H1 (cell line): ENCODE measurements at regions not wholly inside any gene's neighbourhood (a gene's known extent, or its start where the extent isn't known, plus 50 kb on each side); places are given as distances from the start of the nearest gene placed in this dataset.

Experiments used
- CTCF ChIA-PET: fragments of 300-600 bp; sonication (Branson Sonifier 250); formaldehyde crosslinking; loops from one replicate; lab custom pipeline; 2021; ENCODE audit not compliant: partially characterized antibody; lab: Charles Lee
- POLR2A ChIA-PET: fragments of 300-600 bp; sonication (Branson Sonifier 250); formaldehyde crosslinking; loops from one replicate; lab custom pipeline; 2021; ENCODE audit warnings: inconsistent platforms; ENCODE audit not compliant: partially characterized antibody; lab: Charles Lee
- DNase-seq, 2 experiments: peaks; one replicate each; pipeline versions ENCODE4 v3.0.0 to v3.0.0-alpha.2; 2010 to 2022; ENCODE audit warnings: low spot score in 2 of 2, low read depth in 1 of 2, mixed read lengths in 1 of 2
- FAIRE-seq: peaks from 2 replicates; lab custom pipeline; 2011; peaks lifted over from hg19 to GRCh38; lab: Jason Lieb, UNC
- H2AFZ ChIP-seq: 2 replicates; pipeline ENCODE4 v1.8.1; 2012; ENCODE audit warnings: low read length, inconsistent platforms
- H2AK5ac ChIP-seq: 2 replicates; pipeline ENCODE4 v1.6.1; 2013; ENCODE audit warnings: low read depth, low read length
- H2BK120ac ChIP-seq: replicated peaks from 2 replicates; pipeline ENCODE3; 2013; ENCODE audit warnings: low read depth, low read length, inconsistent platforms
- H2BK12ac ChIP-seq: 2 replicates; pipeline ENCODE4 v1.6.1; 2013; ENCODE audit warnings: low read depth, low read length
- H2BK15ac ChIP-seq: 2 replicates; pipeline ENCODE4 v1.6.1; 2013; ENCODE audit warnings: low read length
- H2BK20ac ChIP-seq: 2 replicates; pipeline ENCODE4 v1.6.1; 2013; ENCODE audit warnings: low read length
- H2BK5ac ChIP-seq: 2 replicates; pipeline ENCODE4 v1.6.1; 2013; ENCODE audit warnings: low read depth, low read length
- H3K14ac ChIP-seq: 2 replicates; pipeline ENCODE4 v1.6.1; 2013; ENCODE audit warnings: inconsistent platforms; ENCODE audit not compliant: insufficient read length
- H3K18ac ChIP-seq: 2 replicates; pipeline ENCODE4 v1.6.1; 2013; ENCODE audit warnings: low read length; ENCODE audit errors: extremely low read depth
- H3K23ac ChIP-seq: 2 replicates; pipeline ENCODE4 v1.6.1; 2013; ENCODE audit warnings: inconsistent platforms; ENCODE audit not compliant: insufficient read length
- H3K23me2 ChIP-seq: 2 replicates; pipeline ENCODE4 v1.6.1; 2013; ENCODE audit warnings: low read depth, low read length
- H3K27ac ChIP-seq: 2 replicates; pipeline ENCODE4 v1.6.1; 2011; ENCODE audit warnings: low read depth, low read length, inconsistent platforms
- H3K27me3 ChIP-seq, 4 experiments: replicated peaks in 1 of 4; 1 replicate in 1 of 4; 2 replicates in 3 of 4; pipeline versions ENCODE4 v1.6.1 to v1.8.1; 2011 to 2013; ENCODE audit warnings: low read length in 3 of 4, mild to moderate bottlenecking in 3 of 4, inconsistent platforms in 2 of 4, mixed read lengths in 2 of 4, moderate library complexity in 1 of 4; ENCODE audit not compliant: control insufficient read depth in 3 of 4, insufficient read depth in 3 of 4; ENCODE audit errors: extremely low read depth in 1 of 4
- H3K36me3 ChIP-seq, 4 experiments: 2 replicates each; pipeline versions ENCODE4 v1.6.1 to v1.8.1; 2011 to 2013; ENCODE audit warnings: mild to moderate bottlenecking in 4 of 4, low read length in 3 of 4, moderate library complexity in 2 of 4, control low read depth in 1 of 4, inconsistent platforms in 1 of 4; ENCODE audit not compliant: insufficient read depth in 4 of 4, control insufficient read depth in 2 of 4
- H3K4ac ChIP-seq: replicated peaks from 2 replicates; pipeline ENCODE3; 2013; ENCODE audit warnings: low read length, low read depth, mixed read lengths, inconsistent platforms; ENCODE audit not compliant: insufficient read length
- H3K4me1 ChIP-seq, 4 experiments: replicated peaks in 1 of 4; 1 replicate in 1 of 4; 2 replicates in 3 of 4; pipeline versions ENCODE4 v1.6.1 to v1.8.1; 2011 to 2013; ENCODE audit warnings: low read length in 3 of 4, inconsistent platforms in 2 of 4, mixed read lengths in 1 of 4; ENCODE audit not compliant: insufficient read depth in 4 of 4, control insufficient read depth in 3 of 4
- H3K4me2 ChIP-seq, 2 experiments: 2 replicates each; pipeline versions ENCODE4 v1.6.1 to v1.8.1; 2011 to 2013; ENCODE audit warnings: low read depth in 2 of 2, low read length in 2 of 2, control low read depth in 1 of 2, inconsistent platforms in 1 of 2, mild to moderate bottlenecking in 1 of 2; ENCODE audit not compliant: insufficient read depth in 1 of 2
- H3K4me3 ChIP-seq, 4 experiments: fragments of 200-600, 300-600 bp in 1 of 4; sonication (generic), shearing (Covaris generic), sonication (Bioruptor Twin) in 1 of 4; 2 replicates each; pipeline versions ENCODE4 v1.5.1 to v1.8.1; 2011 to 2016; ENCODE audit warnings: low read length in 4 of 4, low read depth in 3 of 4, control low read depth in 2 of 4, inconsistent platforms in 2 of 4, mild to moderate bottlenecking in 2 of 4, mixed read lengths in 1 of 4, moderate library complexity in 1 of 4; ENCODE audit not compliant: insufficient read depth in 2 of 4; ENCODE audit errors: extremely low read depth in 1 of 4
- H3K56ac ChIP-seq: replicated peaks from 2 replicates; pipeline ENCODE3; 2013; ENCODE audit warnings: low read depth, mild to moderate bottlenecking, mixed read lengths, low read length, inconsistent platforms; ENCODE audit not compliant: insufficient read length
- H3K79me1 ChIP-seq: 2 replicates; pipeline ENCODE4 v1.6.1; 2013; ENCODE audit warnings: low read depth, low read length, control low read depth
- H3K79me2 ChIP-seq, 2 experiments: 2 replicates each; pipeline versions ENCODE4 v1.6.1 to v1.8.1; 2012 to 2013; ENCODE audit warnings: low read length in 2 of 2, mild to moderate bottlenecking in 2 of 2, inconsistent platforms in 1 of 2; ENCODE audit not compliant: insufficient read depth in 2 of 2, control insufficient read depth in 1 of 2
- H3K9ac ChIP-seq, 4 experiments: replicated peaks in 1 of 4; 1 replicate in 1 of 4; 2 replicates in 3 of 4; pipeline versions ENCODE4 v1.6.1 to v1.8.1; 2011 to 2013; ENCODE audit warnings: low read depth in 3 of 4, low read length in 3 of 4, control low read depth in 2 of 4, mild to moderate bottlenecking in 2 of 4, moderate library complexity in 2 of 4, inconsistent platforms in 1 of 4; ENCODE audit errors: extremely low read depth in 1 of 4
- H3K9me3 ChIP-seq, 2 experiments: 2 replicates each; pipeline versions ENCODE4 v1.6.1 to v1.8.1; 2012 to 2013; ENCODE audit warnings: mild to moderate bottlenecking in 2 of 2, moderate library complexity in 2 of 2, control low read depth in 1 of 2, inconsistent platforms in 1 of 2, low read depth in 1 of 2, low read length in 1 of 2, mixed read lengths in 1 of 2; ENCODE audit not compliant: insufficient read depth in 2 of 2
- H4K20me1 ChIP-seq, 2 experiments: replicated peaks in 1 of 2; 2 replicates each; pipeline versions ENCODE3 to v1.8.1; 2011 to 2013; ENCODE audit warnings: inconsistent platforms in 2 of 2, low read length in 2 of 2, mild to moderate bottlenecking in 1 of 2; ENCODE audit not compliant: insufficient read depth in 2 of 2, control insufficient read depth in 1 of 2
- H4K5ac ChIP-seq: 2 replicates; pipeline ENCODE4 v1.6.1; 2013; ENCODE audit warnings: low read length, low read depth, mixed read lengths, inconsistent platforms; ENCODE audit not compliant: insufficient read length
- H4K8ac ChIP-seq: 2 replicates; pipeline ENCODE4 v1.8.0; 2013; ENCODE audit warnings: mild to moderate bottlenecking, moderate library complexity, low read length, inconsistent platforms; ENCODE audit not compliant: insufficient read depth; ENCODE audit errors: extremely low read depth
- H4K91ac ChIP-seq: replicated peaks from 2 replicates; pipeline ENCODE3; 2013; ENCODE audit warnings: low read length, mixed read lengths, inconsistent platforms; ENCODE audit not compliant: insufficient read length
- ASH2L ChIP-seq: fragments of 200-600, 300-600 bp; sonication (generic); IDR thresholded peaks from one replicate; pipeline ENCODE4 v1.7.1; 2017; ENCODE audit warnings: low read length
- GABPA ChIP-seq: IDR thresholded peaks from 2 replicates; pipeline ENCODE4 v1.6.1; 2011; ENCODE audit warnings: mild to moderate bottlenecking, low read length, moderate library complexity, borderline replicate concordance; ENCODE audit not compliant: insufficient read depth
- KDM4A ChIP-seq: IDR thresholded peaks from one replicate; pipeline ENCODE4 v1.7.1; 2012; ENCODE audit warnings: low read depth, mild to moderate bottlenecking, moderate library complexity, low read length, inconsistent platforms; ENCODE audit not compliant: severe bottlenecking
- SP2 ChIP-seq: IDR thresholded peaks from 2 replicates; pipeline ENCODE4 v1.6.1; 2012; ENCODE audit warnings: mild to moderate bottlenecking, low read length, inconsistent platforms
- YY1 ChIP-seq: IDR thresholded peaks from 2 replicates; pipeline ENCODE4 v1.6.1; 2011; ENCODE audit warnings: low read depth, mild to moderate bottlenecking, low read length
- WGBS, 2 experiments: shearing (Covaris generic) in 1 of 2; methylation state at CpG; one replicate each; pipeline versions ENCODE4 v1.1.6 to v1.1.7; 2013 to 2015; ENCODE audit warnings: low lambda C conversion rate in 2 of 2, mixed read lengths in 2 of 2, inconsistent platforms in 1 of 2, low coverage in 1 of 2, missing lambda C conversion rate in 1 of 2; ENCODE audit not compliant: insufficient replicate concordance in 2 of 2, insufficient coverage in 1 of 2, insufficient read length in 1 of 2; ENCODE audit errors: extremely low coverage in 1 of 2, missing lambda C conversion rate in 1 of 2; 5-methylcytosine and 5-hydroxymethylcytosine counted together

- Histone ChIP-seq H3K4ac (no peak overlapping the region), H3K79me1 (no peaks in the 10 kb centered on the region), H4K20me1 (no peaks in the 10 kb centered on the region), H2BK120ac (no peak overlapping the region), H3K27ac (no peak overlapping the region), H3K23me2 (no peaks in the 10 kb centered on the region), H3K79me2 (no peaks in the 10 kb centered on the region), H2BK12ac (no peak overlapping the region), H4K5ac (no peak overlapping the region), H3K23ac (no peak overlapping the region), H3K14ac (no peak overlapping the region), H3K9ac (no peak overlapping the region), H2BK5ac (no peak overlapping the region), H2AFZ (no peak overlapping the region), H3K27me3 (no peaks in the 10 kb centered on the region), H2AK5ac (no peak overlapping the region), H2BK15ac (no peak overlapping the region), H4K91ac (no peak overlapping the region), H3K36me3 (no peaks in the 10 kb centered on the region), H3K4me1 (no peaks in the 10 kb centered on the region), H3K4me2 (no peak overlapping the region), H4K8ac (no peak overlapping the region), H3K4me3 (no peak overlapping the region), H2BK20ac (no peak overlapping the region), H3K56ac (no peak overlapping the region), H3K9me3 (no peaks in the 10 kb centered on the region), H3K18ac (no peak overlapping the region)
- DNase-seq (no peak), FAIRE-seq (no peak)
- 94% methylated on average over 2 of the region's 2 CpGs; no CpG with 5 or more reads in 1 of the 2 experiments for WGBS, 2 experiments
- ChIA-PET CTCF (no interaction called here), POLR2A (no interaction called here)
- no peak for TF ChIP-seq KDM4A
- TF ChIP-seq GABPA, result no peak
- no peak for TF ChIP-seq YY1
- no peak for TF ChIP-seq SP2
- no peak for TF ChIP-seq ASH2L
Observed at GRCh38 chrX:18045436-18045835, 175.2 kb downstream of the BEND2 start.
